ENCODE measurements at regions not wholly inside any gene's neighbourhood (a gene's known extent, or its start where the extent isn't known, plus 50 kb on each side); places are given as distances from the start of the nearest gene placed in this dataset.

- DNase-seq (ENCODE audit: low read depth in 2 of 2, low spot score in 1 of 2) = no peak
Observed at GRCh38 chr10:131766096-131766495, 134.7 kb upstream of the PPP2R2D start.

- DNase-seq (ENCODE audit: low read depth in 2 of 2, low spot score in 1 of 2) = no peak
Observed at GRCh38 chr10:131767716-131768115, 133.1 kb upstream of the PPP2R2D start.

GRCh38 chr10:131769571-131770410, 131.0 kb upstream of the PPP2R2D start:
- DNase-seq (ENCODE audit: low read depth in 2 of 2, low spot score in 1 of 2) = no peak

GRCh38 chr10:131770946-131771633, 129.7 kb upstream of the PPP2R2D start:
- DNase-seq (ENCODE audit: low read depth in 2 of 2, low spot score in 1 of 2) = no peak

GRCh38 chr10:131771634-131772358, 129.0 kb upstream of the PPP2R2D start:
- no peak for DNase-seq (ENCODE audit: low read depth in 2 of 2, low spot score in 1 of 2)

GRCh38 chr10:131772441-131772840, 128.4 kb upstream of the PPP2R2D start:
- no peak for DNase-seq (ENCODE audit: low read depth in 2 of 2, low spot score in 1 of 2)

- DNase-seq (ENCODE audit: low read depth in 2 of 2, low spot score in 1 of 2) = no peak
Observed at GRCh38 chr10:131773370-131774343, 127.2 kb upstream of the PPP2R2D start.

GRCh38 chr10:131774681-131775085, 126.1 kb upstream of the PPP2R2D start:
- no peak for DNase-seq (ENCODE audit: low read depth in 2 of 2, low spot score in 1 of 2)

- no peak for DNase-seq (ENCODE audit: low read depth in 2 of 2, low spot score in 1 of 2)
Observed at GRCh38 chr10:131775433-131775832, 125.4 kb upstream of the PPP2R2D start.

- DNase-seq (ENCODE audit: low read depth in 2 of 2, low spot score in 1 of 2) = no peak
Observed at GRCh38 chr10:131775833-131776232, 125.0 kb upstream of the PPP2R2D start.

- no peak for DNase-seq (ENCODE audit: low read depth in 2 of 2, low spot score in 1 of 2)
Observed at GRCh38 chr10:131776496-131776895, 124.3 kb upstream of the PPP2R2D start.

GRCh38 chr10:131777162-131777561, 123.6 kb upstream of the PPP2R2D start:
- no peak for DNase-seq (ENCODE audit: low read depth in 2 of 2, low spot score in 1 of 2)

- no peak for DNase-seq (ENCODE audit: low read depth in 2 of 2, low spot score in 1 of 2)
Observed at GRCh38 chr10:131777921-131778320, 122.9 kb upstream of the PPP2R2D start.

- no peak for DNase-seq (ENCODE audit: low read depth in 2 of 2, low spot score in 1 of 2)
Observed at GRCh38 chr10:131778385-131778784, 122.4 kb upstream of the PPP2R2D start.

- DNase-seq (ENCODE audit: low read depth in 2 of 2, low spot score in 1 of 2) = no peak
Observed at GRCh38 chr10:131778842-131779241, 122.0 kb upstream of the PPP2R2D start.

- no peak for DNase-seq (ENCODE audit: low read depth in 2 of 2, low spot score in 1 of 2)
Observed at GRCh38 chr10:131779661-131780394, 121.0 kb upstream of the PPP2R2D start.

GRCh38 chr10:131781076-131781475, 119.7 kb upstream of the PPP2R2D start:
- no peak for DNase-seq (ENCODE audit: low read depth in 2 of 2, low spot score in 1 of 2)

GRCh38 chr10:131781791-131782190, 119.0 kb upstream of the PPP2R2D start:
- DNase-seq (ENCODE audit: low read depth in 2 of 2, low spot score in 1 of 2) = no peak

- no peak for DNase-seq (ENCODE audit: low read depth in 2 of 2, low spot score in 1 of 2)
Observed at GRCh38 chr10:131784363-131785120, 116.3 kb upstream of the PPP2R2D start.
